ENCODE measurements at regions not wholly inside any gene's neighbourhood (a gene's known extent, or its start where the extent isn't known, plus 50 kb on each side); places are given as distances from the start of the nearest gene placed in this dataset.
A peak's percentile ranks its signal among the peaks of the same experiment; 100 is the strongest.

DNA sequence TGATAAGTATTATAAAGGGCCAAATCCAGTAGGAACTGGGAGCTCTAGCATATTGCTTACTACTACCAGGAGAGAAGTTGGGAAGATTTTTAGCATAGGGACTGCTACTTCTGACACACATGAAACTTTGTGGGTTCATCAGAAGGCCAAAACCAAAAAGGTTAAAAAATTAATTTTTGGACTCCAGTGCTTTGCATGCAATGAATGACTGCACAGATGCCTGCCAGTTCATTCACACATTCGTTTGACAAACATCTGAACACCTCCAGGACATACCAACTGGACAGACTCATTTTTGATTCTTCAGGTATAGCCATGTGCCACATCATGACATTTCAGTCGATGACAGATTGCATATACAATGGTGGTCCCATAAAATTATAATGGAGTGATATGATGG lies 79.8 kb downstream of the MID1IP1 start:
- Histone ChIP-seq H3K4me2 (ENCODE audit: low read length) (peak overlapping the region; percentile 85; the same call in 1 of the 2 replicates), H3K79me2 (ENCODE audit: insufficient read depth, low read length) (no peaks in the 10 kb centered on the region), H3K9me3 (ENCODE audit: low read length) (no peaks in the 10 kb centered on the region), H3K4me1 (ENCODE audit: insufficient read depth, low read length, severe bottlenecking) (peaks cover 59% of the 10 kb centered on the region), H3K27ac (ENCODE audit: low read depth, low read length, poor library complexity, severe bottlenecking) (peak overlapping the region; percentile 99), H4K20me1 (ENCODE audit: insufficient read depth, low read length) (no peaks in the 10 kb centered on the region), H3K9me2 (ENCODE audit: low read depth, low read length) (no peaks in the 10 kb centered on the region), H2AFZ (ENCODE audit: low read length) (no peak overlapping the region), H3K27me3 (ENCODE audit: insufficient read depth, low read length) (no peaks in the 10 kb centered on the region), H3K36me3 (ENCODE audit: insufficient read depth, low read length) (no peaks in the 10 kb centered on the region), H3K4me3 (ENCODE audit: low read depth, low read length, poor library complexity, severe bottlenecking) (peak overlapping the region; percentile 54), H3F3A (ENCODE audit: insufficient read depth, low read length) (no peaks in the 10 kb centered on the region), H3K9ac (ENCODE audit: low read length) (peak overlapping the region; percentile 63)
- TF ChIP-seq EZH2 (IDR thresholded peaks at IDR 0.05; ENCODE audit: borderline replicate concordance, low read length) = no peak
- TF ChIP-seq, protein P1, sequence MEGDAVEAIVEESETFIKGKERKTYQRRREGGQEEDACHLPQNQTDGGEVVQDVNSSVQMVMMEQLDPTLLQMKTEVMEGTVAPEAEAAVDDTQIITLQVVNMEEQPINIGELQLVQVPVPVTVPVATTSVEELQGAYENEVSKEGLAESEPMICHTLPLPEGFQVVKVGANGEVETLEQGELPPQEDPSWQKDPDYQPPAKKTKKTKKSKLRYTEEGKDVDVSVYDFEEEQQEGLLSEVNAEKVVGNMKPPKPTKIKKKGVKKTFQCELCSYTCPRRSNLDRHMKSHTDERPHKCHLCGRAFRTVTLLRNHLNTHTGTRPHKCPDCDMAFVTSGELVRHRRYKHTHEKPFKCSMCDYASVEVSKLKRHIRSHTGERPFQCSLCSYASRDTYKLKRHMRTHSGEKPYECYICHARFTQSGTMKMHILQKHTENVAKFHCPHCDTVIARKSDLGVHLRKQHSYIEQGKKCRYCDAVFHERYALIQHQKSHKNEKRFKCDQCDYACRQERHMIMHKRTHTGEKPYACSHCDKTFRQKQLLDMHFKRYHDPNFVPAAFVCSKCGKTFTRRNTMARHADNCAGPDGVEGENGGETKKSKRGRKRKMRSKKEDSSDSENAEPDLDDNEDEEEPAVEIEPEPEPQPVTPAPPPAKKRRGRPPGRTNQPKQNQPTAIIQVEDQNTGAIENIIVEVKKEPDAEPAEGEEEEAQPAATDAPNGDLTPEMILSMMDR (IDR thresholded peaks at IDR 0.05; ENCODE audit: low read length) = no peak

DNA sequence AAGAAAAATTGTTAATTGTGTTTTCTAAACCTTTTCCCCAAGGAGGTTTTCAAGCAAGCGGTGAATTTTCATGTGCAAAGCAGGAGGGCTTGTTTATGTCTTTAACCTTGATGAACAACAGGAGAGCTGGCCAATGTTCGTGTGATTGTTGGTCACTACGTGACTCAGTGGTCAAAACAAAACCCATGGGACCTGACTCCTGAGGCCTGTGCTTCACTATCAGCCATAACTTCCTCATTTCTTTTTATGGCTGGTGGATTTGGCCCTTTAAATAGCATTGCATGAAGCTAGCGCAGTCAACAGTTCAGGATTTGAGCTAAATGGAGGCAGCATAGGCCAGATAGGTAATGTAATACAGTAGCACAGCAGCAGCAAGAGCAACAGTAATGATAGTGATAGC lies 80.5 kb downstream of the MID1IP1 start:
- Histone ChIP-seq H3F3A (ENCODE audit: insufficient read depth, low read length) (no peaks in the 10 kb centered on the region), H3K79me2 (ENCODE audit: insufficient read depth, low read length) (no peaks in the 10 kb centered on the region), H3K4me3 (ENCODE audit: low read depth, low read length, poor library complexity, severe bottlenecking) (no peak overlapping the region), H4K20me1 (ENCODE audit: insufficient read depth, low read length) (no peaks in the 10 kb centered on the region), H3K36me3 (ENCODE audit: insufficient read depth, low read length) (no peaks in the 10 kb centered on the region), H3K9me2 (ENCODE audit: low read depth, low read length) (no peaks in the 10 kb centered on the region), H3K4me1 (ENCODE audit: insufficient read depth, low read length, severe bottlenecking) (peaks cover 59% of the 10 kb centered on the region), H3K9ac (ENCODE audit: low read length) (peak overlapping the region; percentile 63; the same call in 1 of the 2 replicates), H3K27me3 (ENCODE audit: insufficient read depth, low read length) (no peaks in the 10 kb centered on the region), H3K4me2 (ENCODE audit: low read length) (peak overlapping the region; percentile 85; the same call in 1 of the 2 replicates), H3K27ac (ENCODE audit: low read depth, low read length, poor library complexity, severe bottlenecking) (peak overlapping the region; percentile 99), H2AFZ (ENCODE audit: low read length) (no peak overlapping the region), H3K9me3 (ENCODE audit: low read length) (no peaks in the 10 kb centered on the region)
- no peak for TF ChIP-seq EZH2 (IDR thresholded peaks at IDR 0.05; ENCODE audit: borderline replicate concordance, low read length)
- TF ChIP-seq, protein P1 (IDR thresholded peaks at IDR 0.05; ENCODE audit: low read length) = no peak

DNA sequence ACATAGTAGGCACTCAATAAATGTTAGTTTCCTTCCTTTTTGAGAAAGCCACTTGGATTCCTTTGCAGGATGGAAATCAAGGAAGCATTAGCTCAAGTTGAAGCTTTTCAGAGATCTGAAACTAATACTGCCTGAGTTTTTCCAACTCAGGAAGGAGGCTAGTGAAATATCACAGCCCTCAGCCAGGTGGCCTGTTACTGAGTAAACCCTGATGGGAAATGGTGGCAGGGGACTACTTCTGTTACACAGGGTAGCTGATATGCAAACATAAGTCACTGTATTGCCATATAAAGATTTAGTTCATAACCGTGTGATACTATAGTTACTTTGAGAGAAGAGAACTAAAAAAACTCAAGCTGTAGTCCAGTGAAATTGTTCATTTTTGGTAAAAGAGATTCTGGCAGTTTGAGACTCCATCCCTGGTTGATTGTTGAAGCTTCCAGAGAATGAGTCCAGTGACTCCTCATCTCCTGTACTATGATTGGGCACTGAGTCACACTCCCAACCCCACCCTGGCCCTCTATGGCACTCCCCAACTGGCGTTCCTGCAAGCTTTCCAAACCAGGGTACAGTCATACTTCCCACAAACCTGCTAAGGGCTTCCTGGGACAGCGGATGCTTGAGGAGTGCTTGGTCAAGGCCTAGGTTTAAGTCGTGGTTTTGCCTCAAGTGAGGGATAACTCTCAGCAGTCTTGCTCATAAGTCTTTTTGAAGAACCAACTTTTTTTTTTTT lies 81.8 kb downstream of the MID1IP1 start:
- Histone ChIP-seq H3K4me1 (ENCODE audit: insufficient read depth, low read length, severe bottlenecking) (peaks cover 52% of the 10 kb centered on the region), H3F3A (ENCODE audit: insufficient read depth, low read length) (no peaks in the 10 kb centered on the region), H3K79me2 (ENCODE audit: insufficient read depth, low read length) (no peaks in the 10 kb centered on the region), H3K9me2 (ENCODE audit: low read depth, low read length) (no peaks in the 10 kb centered on the region), H4K20me1 (ENCODE audit: insufficient read depth, low read length) (no peaks in the 10 kb centered on the region), H3K9ac (ENCODE audit: low read length) (no peak overlapping the region), H3K27ac (ENCODE audit: low read depth, low read length, poor library complexity, severe bottlenecking) (peak overlapping the region; percentile 99), H3K9me3 (ENCODE audit: low read length) (no peaks in the 10 kb centered on the region), H3K4me2 (ENCODE audit: low read length) (no peak overlapping the region), H2AFZ (ENCODE audit: low read length) (no peak overlapping the region), H3K27me3 (ENCODE audit: insufficient read depth, low read length) (no peaks in the 10 kb centered on the region), H3K4me3 (ENCODE audit: low read depth, low read length, poor library complexity, severe bottlenecking) (no peak overlapping the region), H3K36me3 (ENCODE audit: insufficient read depth, low read length) (no peaks in the 10 kb centered on the region)
- TF ChIP-seq, protein P1 (IDR thresholded peaks at IDR 0.05; ENCODE audit: low read length) = no peak
- TF ChIP-seq EZH2 (IDR thresholded peaks at IDR 0.05; ENCODE audit: borderline replicate concordance, low read length) = no peak
